SK-N-SH (cell line): ENCODE measurements at regions not wholly inside any gene's neighbourhood (a gene's known extent, or its start where the extent isn't known, plus 50 kb on each side); places are given as distances from the start of the nearest gene placed in this dataset.

Experiments used
- CTCF ChIA-PET: fragments of 300-600, 350-600 bp; formaldehyde crosslinking; extraction: SDS; loops from one replicate; lab custom pipeline; 2021; lab: Yijun Ruan, JAX
- POLR2A ChIA-PET: fragments of 350-600 bp; sonication (Branson Sonifier 250); formaldehyde crosslinking; extraction: SDS; loops from one replicate; lab custom pipeline; 2020; ENCODE audit warnings: antibody characterized with exemption, inconsistent platforms; lab: Yijun Ruan, JAX
- DNase-seq: peaks from one replicate; pipeline ENCODE4 v3.0.0; 2012
- H2AFZ ChIP-seq: fragments of 200-600 bp; sonication (generic); 2 replicates; pipeline ENCODE4 v1.8.1; 2016; ENCODE audit warnings: antibody characterized with exemption, mild to moderate bottlenecking, low read depth
- H3F3A ChIP-seq: fragments of 200-600 bp; sonication (generic); replicated peaks from 2 replicates; pipeline ENCODE3; 2016; ENCODE audit warnings: antibody characterized with exemption, mild to moderate bottlenecking; ENCODE audit not compliant: insufficient read depth
- H3K27ac ChIP-seq, 2 experiments: fragments of 200-500 bp in 1 of 2; fragments of 200-600 bp in 1 of 2; sonication (Bioruptor generic) in 1 of 2; sonication (generic), shearing (Covaris generic) in 1 of 2; 2 replicates each; pipeline versions ENCODE4 v1.5.1 to v1.6.1; 2014 to 2016; ENCODE audit warnings: low read depth in 2 of 2, inconsistent platforms in 1 of 2, low read length in 1 of 2, mild to moderate bottlenecking in 1 of 2, mixed read lengths in 1 of 2
- H3K27me3 ChIP-seq: fragments of 200-600 bp; sonication (generic), shearing (Covaris generic); 2 replicates; pipeline ENCODE4 v1.6.1; 2016; ENCODE audit warnings: mixed run types; ENCODE audit not compliant: insufficient read depth
- H3K36me3 ChIP-seq, 2 experiments: fragments of 200-500 bp in 1 of 2; fragments of 200-600 bp in 1 of 2; sonication (Bioruptor generic) in 1 of 2; sonication (generic) in 1 of 2; replicated peaks in 1 of 2; 2 replicates each; pipeline versions ENCODE3 to v1.5.1; 2014 to 2016; ENCODE audit warnings: low read length in 1 of 2, mild to moderate bottlenecking in 1 of 2; ENCODE audit not compliant: insufficient read depth in 2 of 2, control insufficient read depth in 1 of 2
- H3K4me1 ChIP-seq, 2 experiments: fragments of 200-500 bp in 1 of 2; fragments of 200-600 bp in 1 of 2; sonication (Bioruptor generic) in 1 of 2; sonication (generic), shearing (Covaris generic) in 1 of 2; 2 replicates each; pipeline versions ENCODE4 v1.5.1 to v1.6.1; 2014 to 2016; ENCODE audit warnings: low read depth in 1 of 2, low read length in 1 of 2, mixed run types in 1 of 2; ENCODE audit not compliant: insufficient read depth in 2 of 2, control insufficient read depth in 1 of 2
- H3K4me2 ChIP-seq: fragments of 200-600 bp; sonication (generic), shearing (Covaris generic); 2 replicates; pipeline ENCODE4 v1.6.1; 2017; ENCODE audit warnings: mixed run types
- H3K4me3 ChIP-seq, 2 experiments: fragments of 200-500 bp in 1 of 2; fragments of 200-600 bp in 1 of 2; sonication (Bioruptor generic) in 1 of 2; sonication (generic), shearing (Covaris generic) in 1 of 2; 2 replicates each; pipeline versions ENCODE4 v1.5.1 to v1.8.1; 2014 to 2016; ENCODE audit warnings: low read depth in 2 of 2, inconsistent platforms in 1 of 2, low read length in 1 of 2, mild to moderate bottlenecking in 1 of 2, mixed read lengths in 1 of 2, moderate library complexity in 1 of 2
- H3K79me2 ChIP-seq: fragments of 200-600 bp; sonication (generic); 2 replicates; pipeline ENCODE4 v1.8.1; 2017; ENCODE audit warnings: mild to moderate bottlenecking; ENCODE audit not compliant: insufficient read depth
- H3K9ac ChIP-seq: fragments of 200-600 bp; sonication (generic); 2 replicates; pipeline ENCODE4 v1.6.1; 2017; ENCODE audit warnings: mixed run types
- H3K9me2 ChIP-seq: fragments of 200-600 bp; sonication (generic); 2 replicates; pipeline ENCODE4 v1.6.1; 2017; ENCODE audit warnings: mixed run types
- H3K9me3 ChIP-seq: fragments of 200-600 bp; sonication (generic); 2 replicates; pipeline ENCODE4 v1.6.1; 2017; ENCODE audit warnings: mixed run types, mild to moderate bottlenecking, moderate library complexity
- H4K20me1 ChIP-seq: fragments of 200-600 bp; sonication (generic); 2 replicates; pipeline ENCODE4 v1.6.1; 2017; ENCODE audit warnings: mild to moderate bottlenecking, mixed run types; ENCODE audit not compliant: insufficient read depth
- ELF1 ChIP-seq: IDR thresholded peaks from 2 replicates; pipeline ENCODE4 v1.4.0; 2012
- FOXM1 ChIP-seq: IDR thresholded peaks from 2 replicates; pipeline ENCODE4 v1.4.0; 2012; ENCODE audit warnings: low read depth, mild to moderate bottlenecking
- GATA2 ChIP-seq: sonication (generic); formaldehyde crosslinking; IDR thresholded peaks from 2 replicates; pipeline ENCODE4 v1.5.0; 2020; ENCODE audit warnings: mild to moderate bottlenecking, missing genetic modification reagents
- MEF2A ChIP-seq: IDR thresholded peaks from 2 replicates; pipeline ENCODE4 v1.4.0; 2012; ENCODE audit warnings: low read depth, borderline replicate concordance
- NRF1 ChIP-seq: IDR thresholded peaks from 2 replicates; pipeline ENCODE4 v1.6.1; 2012; ENCODE audit warnings: low read depth, mild to moderate bottlenecking, low read length
- RCOR1 ChIP-seq: fragments of 150-350 bp; IDR thresholded peaks from 2 replicates; pipeline ENCODE4 v1.6.1; 2017; ENCODE audit warnings: antibody characterized with exemption, low read length
- SMC3 ChIP-seq: IDR thresholded peaks from 2 replicates; pipeline ENCODE4 v1.6.1; 2012; ENCODE audit warnings: low read depth, low read length, improper control_type of control experiment
- WGBS: methylation state at CpG from one replicate; pipeline ENCODE4 v1.1.6; 2017; ENCODE audit warnings: low lambda C conversion rate; 5-methylcytosine and 5-hydroxymethylcytosine counted together
- TF ChIP-seq, protein P1 (sequence below): IDR thresholded peaks from 2 replicates; pipeline ENCODE4 v1.6.1; 2012; ENCODE audit warnings: mild to moderate bottlenecking, low read depth, low read length, moderate library complexity
- TF ChIP-seq, protein P2 (sequence below): IDR thresholded peaks from 2 replicates; pipeline ENCODE4 v1.4.0; 2012; ENCODE audit warnings: low read depth
- TF ChIP-seq, protein P3 (sequence below): IDR thresholded peaks from 2 replicates; pipeline ENCODE4 v1.4.0; 2012; ENCODE audit warnings: low read depth, borderline replicate concordance
- TF ChIP-seq, protein P4 (sequence below): fragments of 200-600 bp; sonication (generic); IDR thresholded peaks from 2 replicates; pipeline ENCODE4 v1.6.1; 2017; ENCODE audit warnings: antibody characterized with exemption, mild to moderate bottlenecking, moderate library complexity

DNA sequence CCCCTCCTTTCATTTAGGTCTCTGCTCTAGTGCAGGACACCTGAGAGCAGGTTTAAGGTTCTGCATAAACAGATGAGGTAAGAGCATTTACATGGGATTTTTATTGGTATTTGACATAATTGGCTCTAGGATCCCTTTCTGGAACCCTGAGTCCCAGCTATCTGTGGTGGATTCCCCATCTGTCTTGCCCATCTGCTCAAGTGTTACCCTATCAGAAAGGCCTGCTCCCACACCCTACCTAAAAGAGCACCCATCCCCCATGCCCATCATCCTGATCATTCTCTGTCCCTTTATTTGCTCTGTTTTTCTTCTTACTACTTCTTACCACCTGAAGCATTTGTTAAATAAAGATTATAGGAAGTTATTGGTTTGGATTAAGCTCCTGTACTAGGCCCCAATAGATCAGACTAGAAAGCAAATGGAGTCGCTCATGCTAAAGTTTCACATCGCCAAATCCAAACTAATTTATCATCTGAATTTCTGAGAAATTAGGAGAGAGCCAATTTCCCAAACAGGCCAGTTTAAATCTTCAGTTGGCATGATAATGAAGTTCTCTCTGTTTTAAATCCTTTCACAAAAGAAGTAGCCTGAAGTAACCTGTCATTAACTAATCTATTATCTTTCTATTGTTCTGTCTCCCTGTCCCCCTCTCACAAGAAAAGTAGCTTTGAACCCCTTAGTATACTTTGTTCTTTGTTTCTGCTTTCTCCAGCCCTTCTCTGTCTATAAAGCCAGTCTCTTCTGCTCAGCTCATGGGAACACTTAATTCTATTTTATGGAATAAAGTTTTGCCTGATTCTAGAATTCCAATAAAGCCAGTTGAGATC, 178.6 kb downstream of the ZNF674 start (continued):
- TF ChIP-seq, protein P1, sequence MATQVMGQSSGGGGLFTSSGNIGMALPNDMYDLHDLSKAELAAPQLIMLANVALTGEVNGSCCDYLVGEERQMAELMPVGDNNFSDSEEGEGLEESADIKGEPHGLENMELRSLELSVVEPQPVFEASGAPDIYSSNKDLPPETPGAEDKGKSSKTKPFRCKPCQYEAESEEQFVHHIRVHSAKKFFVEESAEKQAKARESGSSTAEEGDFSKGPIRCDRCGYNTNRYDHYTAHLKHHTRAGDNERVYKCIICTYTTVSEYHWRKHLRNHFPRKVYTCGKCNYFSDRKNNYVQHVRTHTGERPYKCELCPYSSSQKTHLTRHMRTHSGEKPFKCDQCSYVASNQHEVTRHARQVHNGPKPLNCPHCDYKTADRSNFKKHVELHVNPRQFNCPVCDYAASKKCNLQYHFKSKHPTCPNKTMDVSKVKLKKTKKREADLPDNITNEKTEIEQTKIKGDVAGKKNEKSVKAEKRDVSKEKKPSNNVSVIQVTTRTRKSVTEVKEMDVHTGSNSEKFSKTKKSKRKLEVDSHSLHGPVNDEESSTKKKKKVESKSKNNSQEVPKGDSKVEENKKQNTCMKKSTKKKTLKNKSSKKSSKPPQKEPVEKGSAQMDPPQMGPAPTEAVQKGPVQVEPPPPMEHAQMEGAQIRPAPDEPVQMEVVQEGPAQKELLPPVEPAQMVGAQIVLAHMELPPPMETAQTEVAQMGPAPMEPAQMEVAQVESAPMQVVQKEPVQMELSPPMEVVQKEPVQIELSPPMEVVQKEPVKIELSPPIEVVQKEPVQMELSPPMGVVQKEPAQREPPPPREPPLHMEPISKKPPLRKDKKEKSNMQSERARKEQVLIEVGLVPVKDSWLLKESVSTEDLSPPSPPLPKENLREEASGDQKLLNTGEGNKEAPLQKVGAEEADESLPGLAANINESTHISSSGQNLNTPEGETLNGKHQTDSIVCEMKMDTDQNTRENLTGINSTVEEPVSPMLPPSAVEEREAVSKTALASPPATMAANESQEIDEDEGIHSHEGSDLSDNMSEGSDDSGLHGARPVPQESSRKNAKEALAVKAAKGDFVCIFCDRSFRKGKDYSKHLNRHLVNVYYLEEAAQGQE = no peak
- TF ChIP-seq, all 33 proteins: peak for 0

DNA sequence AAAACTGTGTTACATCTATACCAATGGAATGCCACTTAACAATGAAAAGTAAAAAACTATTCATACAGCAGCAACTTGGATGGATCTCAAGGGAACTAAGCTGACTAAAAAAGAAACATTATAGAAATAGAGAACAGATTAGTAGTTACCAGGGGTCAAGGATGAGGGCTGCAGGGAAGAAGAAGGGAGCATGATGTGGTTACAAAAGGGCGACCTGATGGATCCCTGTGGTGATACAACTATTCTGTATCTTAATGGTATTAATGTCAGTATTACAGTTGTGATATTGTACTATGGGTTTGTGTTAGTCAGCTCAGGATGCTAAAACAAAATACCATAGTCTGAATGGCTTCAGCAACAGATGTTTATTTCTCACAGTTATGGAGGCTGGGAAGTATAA, 190.7 kb downstream of the ZNF674 start:
- no peak for DNase-seq
- POLR2A ChIA-PET = no interaction called here

DNA sequence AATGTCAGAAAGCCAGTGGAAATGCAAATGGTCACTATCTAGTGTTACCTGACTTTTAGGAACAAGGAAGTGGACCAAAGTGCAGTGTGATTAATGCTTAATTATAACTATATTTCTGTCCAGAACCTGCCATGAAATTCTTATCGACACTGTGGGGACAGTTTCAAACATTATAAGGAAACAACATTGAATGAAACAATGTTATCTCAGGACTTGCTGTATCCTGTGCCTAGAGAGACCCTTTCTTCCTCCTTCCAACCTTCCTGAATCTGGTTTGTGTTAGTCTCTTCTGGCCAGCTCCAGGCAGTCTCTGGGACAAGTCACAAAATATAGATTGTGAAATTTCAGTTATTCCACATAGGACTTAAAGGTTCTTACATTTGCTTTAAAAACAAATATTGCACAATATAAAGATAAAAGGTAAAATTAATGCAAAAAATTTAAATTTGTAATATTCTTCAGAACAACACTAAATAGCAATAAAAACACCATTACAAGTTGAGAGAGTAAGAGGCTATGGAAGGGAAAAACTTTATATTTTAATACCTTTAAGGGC, 203.4 kb downstream of the ZNF674 start:
- Histone ChIP-seq H4K20me1 (no peaks in the 10 kb centered on the region), H2AFZ (no peak overlapping the region), H3K36me3 (no peaks in the 10 kb centered on the region), H3K4me2 (no peak overlapping the region), H3K4me1 (no peaks in the 10 kb centered on the region), H3K4me3 (no peak overlapping the region), H3K9ac (no peak overlapping the region), H3K27ac (no peak overlapping the region), H3F3A (no peaks in the 10 kb centered on the region), H3K9me2 (no peaks in the 10 kb centered on the region), H3K27me3 (no peaks in the 10 kb centered on the region), H3K9me3 (no peaks in the 10 kb centered on the region), H3K79me2 (no peaks in the 10 kb centered on the region)
- ChIA-PET CTCF (no interaction called here), POLR2A (no interaction called here)
- DNase-seq = no peak
- 11% methylated on average over 1 of the region's 1 CpG for WGBS
- TF ChIP-seq, protein P2, sequence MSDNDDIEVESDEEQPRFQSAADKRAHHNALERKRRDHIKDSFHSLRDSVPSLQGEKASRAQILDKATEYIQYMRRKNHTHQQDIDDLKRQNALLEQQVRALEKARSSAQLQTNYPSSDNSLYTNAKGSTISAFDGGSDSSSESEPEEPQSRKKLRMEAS = no peak
- TF ChIP-seq NRF1 = no peak
- TF ChIP-seq RCOR1 = no peak
- no peak for TF ChIP-seq GATA2 (CRISPR knock-in tag)
- TF ChIP-seq, protein P1 = no peak
- no peak for TF ChIP-seq MEF2A
- TF ChIP-seq, protein P3, sequence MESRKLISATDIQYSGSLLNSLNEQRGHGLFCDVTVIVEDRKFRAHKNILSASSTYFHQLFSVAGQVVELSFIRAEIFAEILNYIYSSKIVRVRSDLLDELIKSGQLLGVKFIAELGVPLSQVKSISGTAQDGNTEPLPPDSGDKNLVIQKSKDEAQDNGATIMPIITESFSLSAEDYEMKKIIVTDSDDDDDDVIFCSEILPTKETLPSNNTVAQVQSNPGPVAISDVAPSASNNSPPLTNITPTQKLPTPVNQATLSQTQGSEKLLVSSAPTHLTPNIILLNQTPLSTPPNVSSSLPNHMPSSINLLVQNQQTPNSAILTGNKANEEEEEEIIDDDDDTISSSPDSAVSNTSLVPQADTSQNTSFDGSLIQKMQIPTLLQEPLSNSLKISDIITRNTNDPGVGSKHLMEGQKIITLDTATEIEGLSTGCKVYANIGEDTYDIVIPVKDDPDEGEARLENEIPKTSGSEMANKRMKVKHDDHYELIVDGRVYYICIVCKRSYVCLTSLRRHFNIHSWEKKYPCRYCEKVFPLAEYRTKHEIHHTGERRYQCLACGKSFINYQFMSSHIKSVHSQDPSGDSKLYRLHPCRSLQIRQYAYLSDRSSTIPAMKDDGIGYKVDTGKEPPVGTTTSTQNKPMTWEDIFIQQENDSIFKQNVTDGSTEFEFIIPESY = no peak
- TF ChIP-seq ELF1 = no peak
- TF ChIP-seq FOXM1 = no peak
- TF ChIP-seq, protein P4, sequence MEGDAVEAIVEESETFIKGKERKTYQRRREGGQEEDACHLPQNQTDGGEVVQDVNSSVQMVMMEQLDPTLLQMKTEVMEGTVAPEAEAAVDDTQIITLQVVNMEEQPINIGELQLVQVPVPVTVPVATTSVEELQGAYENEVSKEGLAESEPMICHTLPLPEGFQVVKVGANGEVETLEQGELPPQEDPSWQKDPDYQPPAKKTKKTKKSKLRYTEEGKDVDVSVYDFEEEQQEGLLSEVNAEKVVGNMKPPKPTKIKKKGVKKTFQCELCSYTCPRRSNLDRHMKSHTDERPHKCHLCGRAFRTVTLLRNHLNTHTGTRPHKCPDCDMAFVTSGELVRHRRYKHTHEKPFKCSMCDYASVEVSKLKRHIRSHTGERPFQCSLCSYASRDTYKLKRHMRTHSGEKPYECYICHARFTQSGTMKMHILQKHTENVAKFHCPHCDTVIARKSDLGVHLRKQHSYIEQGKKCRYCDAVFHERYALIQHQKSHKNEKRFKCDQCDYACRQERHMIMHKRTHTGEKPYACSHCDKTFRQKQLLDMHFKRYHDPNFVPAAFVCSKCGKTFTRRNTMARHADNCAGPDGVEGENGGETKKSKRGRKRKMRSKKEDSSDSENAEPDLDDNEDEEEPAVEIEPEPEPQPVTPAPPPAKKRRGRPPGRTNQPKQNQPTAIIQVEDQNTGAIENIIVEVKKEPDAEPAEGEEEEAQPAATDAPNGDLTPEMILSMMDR = no peak

More for the DNA sequence above, 190.7 kb downstream of the ZNF674 start:
- H3K79me2 ChIP-seq = no peaks in the 10 kb centered on the region
- H3K9ac ChIP-seq = no peak overlapping the region
- TF ChIP-seq SMC3 = no peak
- no peak for TF ChIP-seq MEF2A
- no peak overlapping the region for H3K4me2 ChIP-seq
- 20% methylated on average over 1 of the region's 1 CpG for WGBS
- no peaks in the 10 kb centered on the region for H3K4me1 ChIP-seq
- H3K9me2 ChIP-seq = no peaks in the 10 kb centered on the region
- no peaks in the 10 kb centered on the region for H4K20me1 ChIP-seq
- no peaks in the 10 kb centered on the region for H3F3A ChIP-seq
- CTCF ChIA-PET = no interaction called here
- H3K27me3 ChIP-seq = no peaks in the 10 kb centered on the region
- no peak overlapping the region for H2AFZ ChIP-seq
- H3K36me3 ChIP-seq = no peaks in the 10 kb centered on the region
- H3K9me3 ChIP-seq = no peaks in the 10 kb centered on the region
- H3K4me3 ChIP-seq = no peak overlapping the region
- no peak overlapping the region for H3K27ac ChIP-seq
